Kidney (tissue), 13 donors: ENCODE measurements at regions not wholly inside any gene's neighbourhood (a gene's known extent, or its start where the extent isn't known, plus 50 kb on each side); places are given as distances from the start of the nearest gene placed in this dataset.

Experiments used
- DNase-seq, 5 donors: peaks; one replicate each; pipeline ENCODE4 v3.0.0-alpha.2; 2013 to 2020
- FAIRE-seq: peaks from 2 replicates; lab custom pipeline; 2012; peaks lifted over from hg19 to GRCh38; lab: Jason Lieb, UNC
- H3K27ac ChIP-seq, 2 donors: one replicate each; pipeline ENCODE4 v1.7.0; 2013; ENCODE audit warnings: low read depth in 2 of 2, low read length in 2 of 2, inconsistent platforms in 1 of 2
- H3K27me3 ChIP-seq: one replicate; pipeline ENCODE4 v1.7.1; 2013; ENCODE audit warnings: low read length, inconsistent platforms; ENCODE audit not compliant: control insufficient read depth, insufficient read depth
- H3K36me3 ChIP-seq, 3 donors: one replicate each; pipeline versions ENCODE4 v1.7.0 to v1.7.1; 2013; ENCODE audit warnings: low read length in 3 of 3, control low read depth in 1 of 3, inconsistent platforms in 1 of 3; ENCODE audit not compliant: insufficient read depth in 3 of 3, control insufficient read depth in 2 of 3
- H3K4me1 ChIP-seq, 3 donors: one replicate each; pipeline versions ENCODE4 v1.7.0 to v1.7.1; 2013; ENCODE audit warnings: low read length in 3 of 3, inconsistent platforms in 1 of 3, low read depth in 1 of 3; ENCODE audit not compliant: control insufficient read depth in 2 of 3, insufficient read depth in 2 of 3
- H3K4me3 ChIP-seq, 3 donors: one replicate each; pipeline versions ENCODE4 v1.7.0 to v1.8.1; 2013; ENCODE audit warnings: low read length in 3 of 3, control low read depth in 1 of 3, inconsistent platforms in 1 of 3
- H3K9ac ChIP-seq, 3 donors: one replicate each; pipeline versions ENCODE4 v1.7.0 to v1.7.1; 2013; ENCODE audit warnings: low read length in 3 of 3, control low read depth in 1 of 3, inconsistent platforms in 1 of 3
- H3K9me3 ChIP-seq, 3 donors: one replicate each; pipeline versions ENCODE4 v1.7.0 to v1.7.1; 2013; ENCODE audit warnings: low read length in 3 of 3, control low read depth in 1 of 3, inconsistent platforms in 1 of 3; ENCODE audit not compliant: control insufficient read depth in 2 of 3, insufficient read depth in 1 of 3
- intact Hi-C: fragments of 100-400 bp; cut with DNase I; formaldehyde crosslinking; loops from one replicate; pipeline ENCODE4 v1.11.1; 2022
- TF ChIP-seq, protein P1 (sequence below): IDR thresholded peaks from 3 replicates; pipeline ENCODE4 v1.5.1; 2012; ENCODE audit warnings: mild to moderate bottlenecking, moderate library complexity, borderline replicate concordance; ENCODE audit not compliant: insufficient read depth; ENCODE audit errors: extremely low read depth
- donor health status: control.
- donor health status: control.
- donor health status: control.
- donor health status: control.
- donor health status: control.
- donor health status: DM: yes; HTN: yes; CAD: no.
- donor health status: Normal renal cell carcinoma (clear cell type).

GRCh38 chr2:137729305-137729704 is 235.0 kb upstream of the HNMT start:
- H3K27me3 ChIP-seq = no peaks in the 10 kb centered on the region
- no peak overlapping the region for H3K9ac ChIP-seq
- no peak for FAIRE-seq
- H3K36me3 ChIP-seq = no peaks in the 10 kb centered on the region
- DNase-seq = no peak
- H3K27ac ChIP-seq = no peak overlapping the region
- H3K4me3 ChIP-seq = no peak overlapping the region
- H3K4me1 ChIP-seq = no peaks in the 10 kb centered on the region
- TF ChIP-seq, protein P1, sequence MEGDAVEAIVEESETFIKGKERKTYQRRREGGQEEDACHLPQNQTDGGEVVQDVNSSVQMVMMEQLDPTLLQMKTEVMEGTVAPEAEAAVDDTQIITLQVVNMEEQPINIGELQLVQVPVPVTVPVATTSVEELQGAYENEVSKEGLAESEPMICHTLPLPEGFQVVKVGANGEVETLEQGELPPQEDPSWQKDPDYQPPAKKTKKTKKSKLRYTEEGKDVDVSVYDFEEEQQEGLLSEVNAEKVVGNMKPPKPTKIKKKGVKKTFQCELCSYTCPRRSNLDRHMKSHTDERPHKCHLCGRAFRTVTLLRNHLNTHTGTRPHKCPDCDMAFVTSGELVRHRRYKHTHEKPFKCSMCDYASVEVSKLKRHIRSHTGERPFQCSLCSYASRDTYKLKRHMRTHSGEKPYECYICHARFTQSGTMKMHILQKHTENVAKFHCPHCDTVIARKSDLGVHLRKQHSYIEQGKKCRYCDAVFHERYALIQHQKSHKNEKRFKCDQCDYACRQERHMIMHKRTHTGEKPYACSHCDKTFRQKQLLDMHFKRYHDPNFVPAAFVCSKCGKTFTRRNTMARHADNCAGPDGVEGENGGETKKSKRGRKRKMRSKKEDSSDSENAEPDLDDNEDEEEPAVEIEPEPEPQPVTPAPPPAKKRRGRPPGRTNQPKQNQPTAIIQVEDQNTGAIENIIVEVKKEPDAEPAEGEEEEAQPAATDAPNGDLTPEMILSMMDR = no peak
- intact Hi-C loops = no loop called here
- H3K9me3 ChIP-seq = peaks cover 0 to 5% (median 2%) of the 10 kb centered on the region in 3 donors

DNA sequence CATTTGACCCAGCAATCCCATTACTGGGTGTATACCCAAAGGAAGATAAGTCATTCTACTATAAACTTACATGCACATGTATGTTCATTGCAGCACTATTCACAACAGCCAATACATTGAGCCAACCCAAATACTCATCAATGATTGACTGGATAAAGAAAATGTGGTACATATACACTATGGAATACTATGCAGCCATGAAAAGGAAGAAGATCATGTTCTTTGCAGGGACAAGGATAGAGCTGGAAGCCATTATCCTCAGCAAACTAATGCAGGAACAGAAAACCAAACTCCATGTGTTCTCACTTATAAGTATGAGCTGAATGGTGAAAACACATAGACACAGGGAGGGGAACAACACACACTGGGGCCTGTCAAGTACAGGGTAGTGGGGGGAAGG is 226.7 kb upstream of the HNMT start:
- Histone ChIP-seq H3K4me3 (no peak overlapping the region), H3K27ac (no peak overlapping the region), H3K9ac (no peak overlapping the region), H3K4me1 (no peaks in the 10 kb centered on the region), H3K27me3 (no peaks in the 10 kb centered on the region), H3K9me3 (peaks cover 0 to 2% (median 0%) of the 10 kb centered on the region in 3 donors), H3K36me3 (no peaks in the 10 kb centered on the region)
- no peak for DNase-seq
- TF ChIP-seq, protein P1 = no peak
- no peak for FAIRE-seq
- intact Hi-C loops = no loop called here

- Histone ChIP-seq H3K36me3 (no peaks in the 10 kb centered on the region), H3K9me3 (no peaks in the 10 kb centered on the region), H3K4me3 (no peak overlapping the region), H3K27me3 (no peaks in the 10 kb centered on the region), H3K27ac (no peak overlapping the region), H3K9ac (no peak overlapping the region), H3K4me1 (no peaks in the 10 kb centered on the region)
- TF ChIP-seq, protein P1 = no peak
- DNase-seq = peak in 2 of 5 donors; percentile 13 to 37
- no peak for FAIRE-seq
- intact Hi-C loops = no loop called here
Measured at GRCh38 chr2:137741784-137742362, 222.4 kb upstream of the HNMT start.

DNA sequence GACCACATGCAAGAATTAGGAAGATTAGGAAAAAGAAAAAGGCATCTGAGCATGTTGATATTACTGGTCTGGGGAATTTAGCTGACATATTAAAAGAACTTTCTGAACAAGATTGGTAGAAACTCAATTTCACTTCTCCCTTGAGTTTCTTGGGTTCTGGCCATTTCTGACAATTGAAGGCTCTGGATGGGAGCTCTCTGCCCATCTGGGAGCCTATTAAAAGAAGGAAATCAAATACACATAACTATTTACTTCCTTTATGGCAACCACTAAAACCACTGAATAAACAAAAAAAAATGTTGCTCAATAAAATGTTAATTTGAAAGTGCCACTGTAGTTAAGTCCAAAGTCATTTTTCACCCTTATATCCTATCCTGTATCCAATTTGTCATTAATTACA is 216.8 kb upstream of the HNMT start:
- no peaks in the 10 kb centered on the region for H3K36me3 ChIP-seq
- FAIRE-seq = no peak
- intact Hi-C loops = no loop called here

More for the DNA sequence above, 216.8 kb upstream of the HNMT start:
- Histone ChIP-seq H3K4me1 (no peaks in the 10 kb centered on the region), H3K9me3 (no peaks in the 10 kb centered on the region), H3K4me3 (no peak overlapping the region), H3K27me3 (no peaks in the 10 kb centered on the region), H3K27ac (no peak overlapping the region), H3K9ac (no peak overlapping the region)
- DNase-seq = no peak
- TF ChIP-seq, protein P1 = no peak
